ENCODE measurements at regions not wholly inside any gene's neighbourhood (a gene's known extent, or its start where the extent isn't known, plus 50 kb on each side); places are given as distances from the start of the nearest gene placed in this dataset.

- no peak overlapping the region for H3K27ac ChIP-seq (ENCODE audit: control insufficient read depth, insufficient read depth, low read length)
- H3K4me1 ChIP-seq (ENCODE audit: control insufficient read depth, extremely low read depth, insufficient read depth, low read length) = no peaks in the 10 kb centered on the region
- no peak overlapping the region for H3K4me3 ChIP-seq (ENCODE audit: control insufficient read depth in 2 of 3, extremely low read depth in 1 of 3, insufficient read depth in 2 of 3, low read depth in 1 of 3, low read length in 3 of 3)
- H3K36me3 ChIP-seq (ENCODE audit: control insufficient read depth in 2 of 2, extremely low read depth in 1 of 2, insufficient read depth in 2 of 2, low read length in 2 of 2) = no peaks in the 10 kb centered on the region
- H3K9me3 ChIP-seq (ENCODE audit: control insufficient read depth, low read depth, low read length) = no peaks in the 10 kb centered on the region
- FAIRE-seq (no peak), DNase-seq (ENCODE audit: low read depth, low spot score) (no peak)
- H3K9me1 ChIP-seq (ENCODE audit: control insufficient read depth, extremely low read depth, insufficient read depth, low read length) = no peaks in the 10 kb centered on the region
- TF ChIP-seq EZH2 (IDR thresholded peaks at IDR 0.05; ENCODE audit: low read length) = no peak
- TF ChIP-seq, protein P1, sequence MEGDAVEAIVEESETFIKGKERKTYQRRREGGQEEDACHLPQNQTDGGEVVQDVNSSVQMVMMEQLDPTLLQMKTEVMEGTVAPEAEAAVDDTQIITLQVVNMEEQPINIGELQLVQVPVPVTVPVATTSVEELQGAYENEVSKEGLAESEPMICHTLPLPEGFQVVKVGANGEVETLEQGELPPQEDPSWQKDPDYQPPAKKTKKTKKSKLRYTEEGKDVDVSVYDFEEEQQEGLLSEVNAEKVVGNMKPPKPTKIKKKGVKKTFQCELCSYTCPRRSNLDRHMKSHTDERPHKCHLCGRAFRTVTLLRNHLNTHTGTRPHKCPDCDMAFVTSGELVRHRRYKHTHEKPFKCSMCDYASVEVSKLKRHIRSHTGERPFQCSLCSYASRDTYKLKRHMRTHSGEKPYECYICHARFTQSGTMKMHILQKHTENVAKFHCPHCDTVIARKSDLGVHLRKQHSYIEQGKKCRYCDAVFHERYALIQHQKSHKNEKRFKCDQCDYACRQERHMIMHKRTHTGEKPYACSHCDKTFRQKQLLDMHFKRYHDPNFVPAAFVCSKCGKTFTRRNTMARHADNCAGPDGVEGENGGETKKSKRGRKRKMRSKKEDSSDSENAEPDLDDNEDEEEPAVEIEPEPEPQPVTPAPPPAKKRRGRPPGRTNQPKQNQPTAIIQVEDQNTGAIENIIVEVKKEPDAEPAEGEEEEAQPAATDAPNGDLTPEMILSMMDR (optimal IDR thresholded peaks at IDR 0.05 in 1 of 3, IDR thresholded peaks at IDR 0.05 in 1 of 3, conservative IDR thresholded peaks at IDR 0.05 in 1 of 3; ENCODE audit: extremely low read depth in 1 of 3, insufficient read depth in 2 of 3, low read length in 3 of 3) = no peak
- no peak overlapping the region for H3K4me2 ChIP-seq (ENCODE audit: control insufficient read depth, extremely low read depth, insufficient read depth, low read depth, low read length)
- dilution Hi-C loops (cut with MboI; ENCODE audit: extremely low pct_ligation_motif_present, low sequenced_read_pairs) = no loop called here
- H3K79me2 ChIP-seq (ENCODE audit: control insufficient read depth, insufficient read depth, low read length) = no peaks in the 10 kb centered on the region
- H3K27me3 ChIP-seq (ENCODE audit: control insufficient read depth, extremely low read depth, insufficient read depth, low read length) = no peaks in the 10 kb centered on the region
- no peak overlapping the region for H3K9ac ChIP-seq (ENCODE audit: control insufficient read depth, extremely low read depth, insufficient read depth, low read length)
- H4K20me1 ChIP-seq (ENCODE audit: control insufficient read depth, extremely low read depth, insufficient read depth, low read length) = no peaks in the 10 kb centered on the region
- no peak overlapping the region for H2AFZ ChIP-seq (ENCODE audit: control insufficient read depth, low read length)
These were observed 175.6 kb downstream of the TBX15 start for GRCh38 chr1:118812555-118812954.

- no peak overlapping the region for H3K9ac ChIP-seq (ENCODE audit: control insufficient read depth, extremely low read depth, insufficient read depth, low read length)
- no peak for FAIRE-seq
- TF ChIP-seq, protein P1 (optimal IDR thresholded peaks at IDR 0.05 in 1 of 3, IDR thresholded peaks at IDR 0.05 in 1 of 3, conservative IDR thresholded peaks at IDR 0.05 in 1 of 3; ENCODE audit: extremely low read depth in 1 of 3, insufficient read depth in 2 of 3, low read length in 3 of 3) = no peak
- no peak for TF ChIP-seq EZH2 (IDR thresholded peaks at IDR 0.05; ENCODE audit: low read length)
- H2AFZ ChIP-seq (ENCODE audit: control insufficient read depth, low read length) = no peak overlapping the region
- H3K27me3 ChIP-seq (ENCODE audit: control insufficient read depth, extremely low read depth, insufficient read depth, low read length) = no peaks in the 10 kb centered on the region
- H3K27ac ChIP-seq (ENCODE audit: control insufficient read depth, insufficient read depth, low read length) = no peak overlapping the region
- H3K4me2 ChIP-seq (ENCODE audit: control insufficient read depth, extremely low read depth, insufficient read depth, low read depth, low read length) = no peak overlapping the region
- no peaks in the 10 kb centered on the region for H4K20me1 ChIP-seq (ENCODE audit: control insufficient read depth, extremely low read depth, insufficient read depth, low read length)
- H3K4me3 ChIP-seq (ENCODE audit: control insufficient read depth in 2 of 3, extremely low read depth in 1 of 3, insufficient read depth in 2 of 3, low read depth in 1 of 3, low read length in 3 of 3) = no peak overlapping the region
- no peaks in the 10 kb centered on the region for H3K79me2 ChIP-seq (ENCODE audit: control insufficient read depth, insufficient read depth, low read length)
- H3K36me3 ChIP-seq (ENCODE audit: control insufficient read depth in 2 of 2, extremely low read depth in 1 of 2, insufficient read depth in 2 of 2, low read length in 2 of 2) = no peaks in the 10 kb centered on the region
- no peaks in the 10 kb centered on the region for H3K9me1 ChIP-seq (ENCODE audit: control insufficient read depth, extremely low read depth, insufficient read depth, low read length)
- dilution Hi-C loops (cut with MboI; ENCODE audit: extremely low pct_ligation_motif_present, low sequenced_read_pairs) = no loop called here
- H3K4me1 ChIP-seq (ENCODE audit: control insufficient read depth, extremely low read depth, insufficient read depth, low read length) = no peaks in the 10 kb centered on the region
- no peak for DNase-seq (ENCODE audit: low read depth, low spot score)
- no peaks in the 10 kb centered on the region for H3K9me3 ChIP-seq (ENCODE audit: control insufficient read depth, low read depth, low read length)
These were observed 177.0 kb downstream of the TBX15 start for GRCh38 chr1:118811156-118811555.
